Superior temporal gyrus (tissue), 1 donor: ENCODE measurements at regions not wholly inside any gene's neighbourhood (a gene's known extent, or its start where the extent isn't known, plus 50 kb on each side); places are given as distances from the start of the nearest gene placed in this dataset.
"Not testable (repeated sequence)": the region's sequence is repeated elsewhere in the genome, so short reads cannot be mapped to it uniquely, and the experiment has no call there.

Experiments
- DNase-seq: peaks from one replicate; pipeline ENCODE4 v3.0.0-alpha.2; 2016; ENCODE audit errors: extremely low spot score

DNA sequence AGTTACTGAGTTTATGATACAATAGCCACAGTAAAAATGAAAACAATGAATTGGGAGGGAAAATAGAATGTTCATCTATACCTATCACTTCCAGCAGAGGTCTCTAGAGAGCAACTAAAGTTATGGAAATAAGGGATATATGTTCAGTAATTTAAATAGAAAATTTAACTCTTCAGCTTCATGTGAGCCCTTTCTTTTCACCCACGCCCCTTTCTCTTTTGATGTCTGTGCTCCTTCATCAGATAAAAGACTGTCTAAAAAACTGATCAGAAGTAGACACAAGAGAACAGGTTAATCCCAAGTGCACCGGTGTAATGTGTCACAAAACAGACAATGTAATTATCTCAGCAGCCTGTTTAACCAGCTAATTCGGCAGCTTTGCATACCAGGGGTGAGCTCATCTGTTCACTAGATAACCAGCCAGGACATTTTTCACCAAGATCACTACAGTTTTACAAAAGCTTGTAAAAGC lies 238.5 kb upstream of the ERBB4 start:
- peak; percentile 77 for DNase-seq

DNA sequence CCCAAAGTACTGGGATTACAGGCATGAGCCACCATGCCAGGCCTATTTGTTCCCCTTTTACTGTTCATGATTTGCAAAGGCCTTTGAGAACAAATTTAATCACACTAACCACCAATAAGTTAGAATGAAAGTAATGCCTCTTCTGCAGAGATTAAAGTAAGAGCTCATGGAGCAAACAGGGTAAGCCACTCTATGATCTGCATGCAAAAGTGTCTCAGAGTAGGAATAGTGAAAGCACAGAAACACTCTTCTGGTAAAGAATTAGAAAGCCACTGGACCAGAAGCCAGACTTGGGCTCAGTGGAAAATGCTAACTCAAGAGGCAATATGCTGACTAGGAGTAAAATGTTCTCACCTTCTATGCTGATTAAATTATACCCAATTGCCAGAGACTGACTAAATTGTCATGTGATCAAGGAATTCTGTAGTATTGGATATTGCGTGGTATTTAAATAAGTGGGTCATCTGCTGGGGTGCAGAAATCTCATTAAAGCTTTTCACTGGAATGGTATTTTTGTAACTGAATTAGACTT lies 235.3 kb upstream of the ERBB4 start:
- DNase-seq: no peak

- no peak for DNase-seq
These were observed 231.6 kb upstream of the ERBB4 start for GRCh38 chr2:212770240-212770639.

DNA sequence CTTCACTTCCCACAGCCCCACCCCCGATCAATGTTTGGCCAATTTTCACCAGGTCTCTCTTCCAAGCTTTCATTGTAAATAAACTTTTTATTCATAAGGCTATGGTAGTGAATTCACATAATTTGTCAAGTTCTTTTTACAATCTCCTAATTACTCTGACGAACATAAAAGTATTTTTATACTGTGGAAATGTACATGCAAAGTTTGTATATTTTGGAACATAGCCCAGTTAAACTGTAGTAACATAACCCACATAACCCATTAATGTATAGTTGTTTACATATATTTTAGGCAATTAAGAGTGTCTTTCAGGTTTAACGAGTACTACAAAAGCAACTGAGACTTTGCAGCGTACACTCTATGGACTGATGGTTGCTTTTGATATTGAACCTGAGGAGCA lies 228.3 kb upstream of the ERBB4 start:
- DNase-seq: no peak

GRCh38 chr2:212752730-212753351 lies 214.2 kb upstream of the ERBB4 start:
- no peak for DNase-seq

- DNase-seq: no peak
These were observed 206.8 kb upstream of the ERBB4 start for GRCh38 chr2:212745359-212745758.

GRCh38 chr2:212737392-212738172 lies 199.0 kb upstream of the ERBB4 start:
- DNase-seq: no peak

DNA sequence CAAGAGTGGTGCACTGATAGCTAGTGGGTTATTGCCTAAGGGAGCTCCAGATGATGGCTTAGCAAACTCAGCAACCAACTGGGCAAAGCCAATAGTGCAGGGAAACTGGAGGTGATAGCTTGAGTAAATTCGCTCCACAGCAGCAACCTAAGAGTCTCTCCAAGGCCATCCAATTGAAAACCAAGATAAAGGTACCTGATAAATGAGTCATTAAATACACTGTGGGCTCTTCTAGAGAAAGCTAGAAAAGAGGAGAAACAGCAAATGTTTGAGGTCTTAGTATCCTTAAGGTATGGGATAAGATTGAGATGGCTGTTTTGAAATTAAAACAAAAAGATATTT lies 197.8 kb upstream of the ERBB4 start:
- DNase-seq: no peak

DNA sequence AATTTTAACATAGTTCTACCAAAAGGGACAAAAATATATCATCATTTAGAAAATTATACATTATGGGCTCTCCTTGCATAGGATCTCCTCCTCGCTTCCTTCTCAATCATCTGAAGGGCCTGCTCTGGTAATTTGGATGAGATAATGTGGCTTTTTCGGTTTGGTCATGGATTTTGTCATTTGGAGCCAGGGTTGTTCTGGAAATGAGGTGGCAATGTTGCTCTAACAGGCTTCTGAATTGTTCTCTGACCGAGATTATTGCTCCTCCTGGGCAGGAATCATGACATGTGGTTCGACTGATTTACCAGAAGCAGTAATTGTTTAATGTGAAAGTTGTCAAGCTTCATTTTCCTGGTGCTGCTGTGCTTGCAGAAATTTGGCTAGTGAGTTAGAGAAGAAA lies 194.7 kb upstream of the ERBB4 start:
- no peak for DNase-seq

- DNase-seq: no peak
These were observed 194.3 kb upstream of the ERBB4 start for GRCh38 chr2:212732860-212733259.

GRCh38 chr2:212730994-212731393 lies 192.4 kb upstream of the ERBB4 start:
- no peak for DNase-seq

DNA sequence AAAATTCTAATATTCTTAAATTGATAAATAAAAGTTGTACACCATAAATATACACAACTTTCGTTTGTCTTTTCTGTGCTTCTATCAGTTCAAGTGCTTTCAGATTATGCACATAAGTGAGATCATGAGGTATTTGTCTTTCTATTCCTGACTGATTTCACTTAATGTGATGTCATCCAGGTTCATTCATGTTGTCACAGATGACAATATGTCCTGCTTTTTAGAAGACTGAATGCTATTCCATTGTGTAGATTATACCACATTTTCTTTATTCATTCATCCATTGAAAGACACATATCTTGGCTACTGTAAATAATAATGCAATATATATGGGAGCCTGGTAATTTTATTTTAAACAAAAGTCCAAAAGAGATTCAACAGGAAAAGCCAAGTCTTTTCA lies 190.1 kb upstream of the ERBB4 start:
- no peak for DNase-seq

- no peak for DNase-seq
These were observed 189.1 kb upstream of the ERBB4 start for GRCh38 chr2:212727751-212728150.

DNA sequence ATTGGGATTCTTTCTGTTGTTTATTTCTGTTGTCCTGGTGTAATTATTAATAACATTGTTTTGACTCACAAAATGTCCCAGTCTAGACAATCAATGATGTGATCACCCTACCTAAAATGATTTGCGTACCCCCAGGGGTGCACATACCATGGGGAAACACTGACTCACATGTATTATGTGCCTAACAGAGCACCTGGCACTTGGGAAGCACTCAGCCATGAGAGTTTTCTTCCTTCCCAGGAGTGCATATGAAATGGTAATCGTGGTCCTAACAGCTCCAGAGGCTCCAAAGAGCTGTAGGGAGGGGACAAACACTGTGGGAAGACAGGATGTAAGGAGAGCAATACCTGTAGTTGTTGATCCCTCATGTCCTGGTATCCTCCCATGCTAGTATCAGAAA lies 187.8 kb upstream of the ERBB4 start:
- no peak for DNase-seq

- no peak for DNase-seq
These were observed 186.6 kb upstream of the ERBB4 start for GRCh38 chr2:212725180-212725579.

DNA sequence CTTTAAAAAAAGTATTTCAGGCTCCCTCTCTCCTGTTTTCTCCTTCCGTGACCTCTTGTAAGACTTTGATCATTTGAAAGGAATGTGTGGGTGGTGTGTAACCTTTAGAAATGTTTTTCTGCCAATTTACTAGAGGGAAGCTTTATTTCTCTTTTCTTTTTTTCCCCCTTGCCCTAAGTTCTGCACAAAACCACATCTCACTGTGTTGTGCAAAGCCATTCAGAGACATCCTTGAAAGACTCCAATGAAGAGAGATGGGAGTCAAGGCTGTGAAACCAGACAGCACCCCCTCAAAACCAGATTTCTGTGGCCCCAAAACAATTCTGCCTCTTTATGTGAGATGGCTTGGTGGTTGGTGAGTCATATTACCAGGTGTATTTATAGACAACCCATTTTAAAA lies 184.6 kb upstream of the ERBB4 start:
- no peak for DNase-seq

DNA sequence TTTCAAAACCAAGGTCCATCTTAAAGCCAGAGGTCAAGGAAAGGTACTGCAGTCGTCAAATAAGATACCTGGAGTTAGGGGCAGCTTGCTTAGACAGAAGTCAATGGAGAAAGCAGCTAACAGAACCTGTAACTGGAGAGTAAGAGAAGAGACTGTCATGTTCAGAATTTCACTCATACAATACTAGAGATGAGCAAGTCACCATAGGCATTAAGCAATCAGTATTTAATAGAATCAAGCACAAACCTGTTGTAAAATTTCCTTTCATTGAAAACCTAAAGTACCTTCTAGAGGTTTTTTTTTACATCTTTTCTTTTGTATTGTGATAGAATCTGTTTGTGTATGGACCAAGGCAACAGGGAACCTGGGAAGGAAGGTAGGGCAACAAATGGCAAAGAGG lies 183.4 kb upstream of the ERBB4 start:
- DNase-seq: no peak

DNA sequence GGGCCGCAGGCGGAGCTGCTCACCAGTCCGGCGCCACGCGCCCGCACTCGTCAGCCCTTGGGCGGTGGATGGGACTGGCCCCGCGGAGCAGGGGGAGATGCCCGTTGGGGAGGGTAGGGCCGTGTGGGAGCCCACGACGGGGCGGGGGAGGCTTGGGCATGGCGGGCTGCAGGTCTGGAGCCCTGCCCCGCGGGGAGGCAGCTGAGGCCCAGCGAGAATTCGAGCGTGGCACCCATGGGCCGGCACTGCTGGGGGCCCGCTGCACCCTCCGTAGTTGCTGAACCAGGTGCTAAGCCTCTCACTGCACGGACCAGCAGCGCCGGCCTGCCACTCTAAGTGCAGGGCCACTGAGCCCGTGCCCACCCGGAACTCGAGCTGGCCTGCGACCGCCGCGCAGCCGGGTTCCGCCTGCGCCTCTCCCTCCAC lies 182.4 kb upstream of the ERBB4 start:
- no peak for DNase-seq

DNA sequence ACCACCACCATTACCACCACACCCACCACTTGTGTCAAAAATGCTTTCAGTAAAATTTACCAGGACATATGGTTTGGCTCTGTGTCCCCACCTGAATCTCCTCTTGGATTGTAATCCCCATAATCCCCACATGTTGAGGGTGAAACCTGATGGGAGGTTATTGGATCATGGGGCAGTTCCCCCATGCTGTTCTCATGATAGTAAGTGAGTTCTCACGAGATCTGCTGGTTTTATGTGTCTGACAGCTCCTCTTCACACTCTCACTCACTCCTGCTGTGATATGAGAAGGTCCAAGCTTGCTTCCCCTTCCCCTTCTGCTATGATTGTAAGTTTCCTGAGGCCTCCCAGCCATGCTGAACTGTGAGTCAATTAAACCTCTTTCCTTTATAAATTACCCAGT lies 176.8 kb upstream of the ERBB4 start:
- DNase-seq: not testable (repeated sequence)

GRCh38 chr2:212713681-212714080 lies 175.1 kb upstream of the ERBB4 start:
- DNase-seq: no peak

DNA sequence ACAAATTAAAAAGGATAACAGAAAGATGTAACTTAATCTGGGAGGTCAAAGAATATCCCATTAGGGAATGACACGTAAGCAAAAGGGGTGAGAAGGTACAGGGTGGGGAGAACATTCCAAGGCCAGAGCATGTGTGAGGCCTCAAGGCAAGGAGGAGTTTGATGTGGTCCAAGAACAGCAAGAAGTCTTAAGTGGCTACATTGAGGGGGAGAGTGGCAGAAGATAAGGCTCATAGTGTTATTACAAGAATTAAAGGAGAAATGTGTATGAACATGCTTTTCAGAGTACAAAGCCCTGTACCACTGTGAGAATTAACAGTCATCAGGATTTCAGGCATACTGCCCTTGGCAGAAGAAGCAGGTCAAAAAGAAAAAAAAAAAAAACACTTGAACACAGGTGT lies 174.4 kb upstream of the ERBB4 start:
- DNase-seq: no peak

GRCh38 chr2:212712466-212712865 lies 173.9 kb upstream of the ERBB4 start:
- no peak for DNase-seq

DNA sequence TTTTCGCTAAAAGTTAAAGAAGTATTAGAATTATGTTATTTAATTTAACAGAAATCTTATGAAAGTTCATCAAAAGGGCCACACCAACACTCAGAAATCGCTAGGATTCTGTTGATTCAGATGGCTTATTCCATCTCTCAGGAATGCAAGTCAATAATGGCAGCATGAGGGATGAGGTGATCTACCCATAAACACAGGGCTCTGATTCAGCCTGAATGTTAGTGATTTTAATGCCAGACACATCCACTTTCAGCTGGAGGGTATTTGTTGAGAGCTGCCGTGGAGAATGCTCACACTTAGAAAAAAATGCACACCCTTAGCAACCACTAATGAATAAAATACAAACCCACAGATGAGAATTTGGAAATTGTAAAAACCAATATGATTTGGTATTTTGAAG lies 173.3 kb upstream of the ERBB4 start:
- DNase-seq: peak; percentile 21
